Fibroblast of skin of scalp (primary cell): ENCODE measurements at regions not wholly inside any gene's neighbourhood (a gene's known extent, or its start where the extent isn't known, plus 50 kb on each side); places are given as distances from the start of the nearest gene placed in this dataset.
A peak's percentile ranks its signal among the peaks of the same experiment; 100 is the strongest.

Experiments
- DNase-seq: peaks from one replicate; pipeline ENCODE4 v3.0.0-alpha.2; 2013

DNA sequence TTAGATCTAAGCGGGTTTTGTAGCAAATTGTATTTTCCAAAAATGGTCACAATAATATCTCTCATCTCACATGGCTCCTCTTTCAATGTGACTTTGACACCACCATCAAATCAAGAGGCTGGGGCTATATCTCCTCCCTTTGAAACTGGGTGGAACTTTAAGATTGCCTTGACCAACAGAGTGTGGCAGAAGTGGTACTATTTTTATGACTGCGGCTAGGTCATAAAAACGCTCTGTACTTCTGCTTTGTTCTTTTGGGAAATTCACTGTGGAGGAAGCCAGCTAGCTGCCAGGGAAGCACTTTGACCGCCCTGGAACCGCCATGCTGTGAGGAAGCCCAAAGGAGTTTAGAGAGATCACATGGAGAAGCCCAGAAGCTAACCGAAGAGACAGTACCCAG lies 50.7 kb upstream of the ACOT11 start:
- no peak for DNase-seq

DNA sequence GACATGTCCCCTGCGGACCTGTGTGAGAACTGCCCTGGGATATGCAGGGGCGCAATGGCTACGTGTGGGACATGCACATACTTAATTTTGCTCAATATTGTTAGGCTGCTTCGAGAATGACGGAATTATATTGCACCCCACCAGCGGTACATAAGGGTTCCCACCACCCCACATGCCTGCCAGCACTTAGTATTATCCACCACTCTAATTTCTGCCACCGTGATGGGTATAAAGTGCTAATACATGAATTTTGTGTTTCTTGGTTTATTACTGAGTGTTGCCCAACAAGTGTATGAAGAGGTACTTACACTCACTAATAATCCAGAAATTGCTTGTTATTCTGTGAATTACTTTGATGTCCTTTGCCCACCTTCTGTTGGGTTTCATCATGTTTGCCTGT lies 52.1 kb upstream of the ACOT11 start:
- no peak for DNase-seq

DNA sequence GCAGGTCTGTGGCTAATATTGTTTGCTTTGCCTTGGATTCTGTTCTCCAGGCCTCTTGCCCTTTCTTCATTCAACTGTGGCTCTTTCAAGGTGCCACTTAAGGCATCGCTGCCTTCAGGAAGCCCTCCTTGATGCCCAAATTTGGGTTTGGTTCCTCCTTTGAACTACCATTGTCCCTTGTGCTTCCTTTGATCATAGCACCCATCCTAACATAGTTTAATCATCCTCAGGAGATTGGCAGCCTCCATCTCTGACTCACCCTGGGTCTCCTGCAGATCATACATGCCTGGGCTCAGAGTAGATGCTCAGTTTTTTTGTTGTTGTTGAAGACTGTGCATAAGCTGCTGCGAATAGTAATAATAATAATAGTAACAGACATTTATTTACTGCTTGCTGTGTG lies 54.4 kb upstream of the ACOT11 start:
- DNase-seq, result peak; percentile 21

DNA sequence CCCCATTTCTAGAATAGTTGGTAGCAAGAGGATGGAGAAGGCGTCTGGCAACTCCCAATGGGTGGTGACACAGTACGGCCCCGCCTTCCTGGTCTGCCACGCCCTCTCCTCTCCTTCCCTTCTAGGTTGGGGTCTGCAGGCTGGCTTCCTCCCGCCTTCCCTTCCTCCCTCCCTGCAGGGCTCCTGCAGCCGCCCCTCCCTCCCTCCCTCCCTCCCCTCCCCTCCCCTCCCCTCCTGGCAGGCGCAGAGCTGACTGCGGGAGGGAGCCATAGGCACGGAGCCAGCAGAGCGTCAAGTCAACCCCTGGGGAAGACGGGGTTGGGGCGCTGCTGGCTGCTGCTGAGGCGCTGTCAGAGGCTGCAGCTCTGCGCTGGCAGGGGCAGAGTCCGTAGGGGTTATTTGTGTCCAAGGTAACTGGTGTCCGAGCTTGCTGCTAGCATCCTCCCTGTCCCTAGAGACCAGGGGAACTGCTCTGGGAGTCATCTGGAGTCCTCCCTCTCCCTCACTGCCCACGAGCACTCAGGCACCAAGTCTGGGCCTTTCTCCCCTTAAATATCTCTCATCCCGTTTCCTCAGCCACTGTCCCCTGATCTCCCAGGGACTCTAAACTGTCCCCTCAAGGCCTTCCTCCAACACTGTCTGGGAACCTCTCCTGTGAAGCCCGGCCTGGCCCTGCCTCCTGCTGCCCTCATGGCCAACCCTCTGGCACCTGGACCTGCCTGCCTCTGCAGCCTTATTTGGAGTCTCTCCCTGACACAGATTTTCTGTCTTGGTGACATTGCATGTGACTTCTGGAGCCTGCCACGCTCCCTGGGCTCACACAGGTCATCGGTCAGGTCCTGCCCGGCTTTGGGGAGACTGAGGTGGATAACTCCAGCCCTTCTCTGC lies 57.4 kb upstream of the ACOT11 start:
- no peak for DNase-seq

DNA sequence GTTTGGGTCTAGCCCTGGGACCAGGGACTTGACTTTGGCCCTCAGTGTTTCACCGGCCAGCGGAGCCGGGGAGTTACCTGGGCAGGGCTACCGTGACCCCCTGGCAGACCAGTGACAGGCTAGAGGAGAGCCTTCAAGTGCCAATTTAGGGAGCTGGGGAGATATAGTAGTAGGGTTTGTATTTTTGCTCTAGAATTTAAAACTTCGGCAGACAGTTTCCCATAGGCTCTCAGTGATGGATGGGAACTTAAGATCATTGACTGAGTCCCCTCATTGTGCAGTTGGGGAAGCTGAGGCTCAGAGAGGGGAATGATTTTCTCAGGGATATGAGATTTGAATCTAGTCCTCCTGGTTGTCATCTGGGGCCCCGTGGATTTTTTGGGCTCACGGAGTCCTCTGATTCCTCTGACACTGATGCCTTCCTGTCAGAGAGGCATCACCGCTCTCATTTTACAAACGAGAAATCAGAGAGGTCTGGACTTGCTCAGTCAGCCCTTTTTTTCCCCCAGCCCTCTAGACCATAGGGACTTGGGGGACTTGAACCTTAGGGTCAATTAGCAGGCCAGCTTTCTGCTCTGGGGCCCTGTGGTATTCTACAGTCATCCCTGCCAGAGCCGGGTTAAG lies 58.3 kb upstream of the ACOT11 start:
- no peak for DNase-seq

DNA sequence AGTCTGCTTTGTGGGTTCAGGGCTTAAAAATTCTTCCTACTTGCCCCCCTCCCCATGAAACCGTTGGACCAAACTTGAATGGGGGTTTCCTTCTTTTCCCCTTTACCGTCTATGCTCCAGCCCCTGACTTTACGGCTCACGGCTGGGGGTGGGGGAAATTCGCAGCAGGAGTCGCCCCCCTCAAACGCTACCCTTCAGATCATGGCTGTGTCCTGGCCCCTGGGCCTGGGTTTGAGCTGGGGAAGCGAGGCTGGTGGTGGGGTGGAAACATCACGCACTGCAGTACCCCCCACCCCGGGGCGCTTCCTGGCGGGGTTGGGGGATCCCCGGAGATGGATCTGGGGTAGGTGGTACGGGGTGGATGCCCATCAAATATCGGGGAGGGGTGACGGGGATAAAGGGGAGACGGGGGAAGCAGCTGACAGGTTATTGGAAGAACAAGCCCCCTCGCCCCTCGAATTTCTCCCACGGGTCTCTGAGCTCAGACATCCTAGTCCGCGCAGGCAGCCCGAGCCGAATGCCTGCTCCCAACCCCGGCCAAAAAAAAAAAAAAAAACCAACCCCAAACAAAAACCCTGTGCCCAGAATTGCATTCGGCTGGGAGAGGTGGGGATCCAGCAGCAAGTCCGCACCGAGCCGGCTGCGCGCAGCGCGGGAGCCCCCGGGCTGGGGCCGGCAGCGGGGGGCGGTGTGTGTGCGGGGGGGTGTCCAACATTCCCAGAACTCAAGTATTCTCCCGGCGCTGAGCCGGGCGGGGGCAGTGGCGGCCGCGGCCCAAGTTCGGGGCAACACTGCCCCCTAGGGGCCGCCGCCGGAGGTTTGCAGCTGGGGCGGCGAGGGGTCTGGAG lies 59.0 kb upstream of the ACOT11 start:
- DNase-seq, result peak; percentile 85

DNA sequence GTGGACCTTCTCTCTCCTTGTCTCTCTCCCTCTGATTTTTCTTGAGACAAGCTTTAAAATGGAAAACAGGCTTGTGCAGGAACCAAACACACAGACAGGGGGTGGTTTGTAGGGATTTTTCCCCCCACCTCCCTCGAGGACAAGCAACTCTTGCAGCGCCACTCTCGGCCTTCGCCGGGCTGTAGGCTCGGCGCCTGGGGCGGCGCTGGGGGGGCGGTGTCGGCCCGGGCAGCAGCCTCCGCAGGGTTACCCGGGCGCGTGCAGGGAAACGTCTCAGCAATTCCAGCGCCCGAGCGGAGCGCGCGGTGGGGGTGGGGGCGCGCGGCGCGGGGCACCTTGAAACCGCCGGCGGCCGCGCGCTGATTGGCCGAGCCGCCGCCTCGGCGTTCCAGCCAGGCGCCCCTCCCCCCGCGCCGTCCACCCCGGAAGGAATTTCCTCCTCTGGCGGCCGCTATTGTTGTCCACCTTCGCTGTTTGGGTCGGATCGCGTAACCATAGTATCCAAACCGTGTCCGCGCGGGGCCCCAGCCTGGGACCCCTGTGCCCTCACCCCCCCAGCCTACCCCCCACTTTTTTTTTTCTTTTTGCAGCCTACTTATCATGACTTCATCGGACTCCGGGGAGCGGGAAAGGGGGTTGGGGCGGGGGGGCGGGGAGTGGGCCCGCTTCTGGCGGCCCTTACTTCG lies 59.8 kb upstream of the ACOT11 start:
- DNase-seq, result peak; percentile 94

DNA sequence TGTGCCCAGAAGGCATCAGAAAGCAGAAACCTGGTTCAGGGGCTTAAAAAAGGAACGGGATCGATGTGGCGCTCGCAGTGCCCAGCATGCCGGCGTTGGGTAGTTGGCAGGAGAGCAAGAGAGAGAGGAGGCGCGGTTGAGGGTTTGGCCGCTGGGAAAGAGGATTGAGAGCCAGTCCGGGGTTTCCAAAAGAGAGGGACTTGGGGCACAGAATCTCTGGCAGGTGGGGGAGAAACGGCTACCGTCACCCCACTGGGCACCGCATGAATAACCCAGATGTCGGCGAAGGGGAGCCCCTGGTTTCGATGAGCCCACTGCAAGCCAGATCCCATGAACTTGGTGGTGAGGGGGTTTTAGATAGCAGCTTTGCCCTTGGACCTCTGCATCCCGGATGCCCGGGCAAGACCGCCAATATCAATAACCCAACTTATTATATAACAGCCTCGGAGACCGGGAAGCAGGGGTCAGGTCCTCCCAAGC lies 60.4 kb upstream of the ACOT11 start:
- no peak for DNase-seq

DNA sequence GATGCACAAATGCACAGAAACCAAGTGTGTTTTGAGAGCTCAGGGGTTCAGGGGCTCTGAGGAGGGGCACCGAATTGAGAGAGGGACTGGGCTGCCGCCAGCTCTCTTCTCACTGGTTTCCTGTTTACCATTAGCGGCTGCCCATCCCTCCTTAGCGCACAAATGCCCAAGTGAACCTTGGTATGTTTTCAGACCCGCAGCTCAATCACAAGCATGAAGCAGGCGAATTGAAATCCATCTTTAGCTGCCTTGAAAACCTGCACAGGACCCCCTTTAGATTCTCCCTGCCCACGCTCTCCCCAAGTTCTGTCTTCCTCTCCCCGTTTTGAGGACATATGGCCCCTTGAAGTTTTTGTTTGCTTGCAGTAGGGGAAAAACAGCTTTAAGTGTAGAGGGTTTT lies 61.1 kb upstream of the ACOT11 start:
- no peak for DNase-seq

DNA sequence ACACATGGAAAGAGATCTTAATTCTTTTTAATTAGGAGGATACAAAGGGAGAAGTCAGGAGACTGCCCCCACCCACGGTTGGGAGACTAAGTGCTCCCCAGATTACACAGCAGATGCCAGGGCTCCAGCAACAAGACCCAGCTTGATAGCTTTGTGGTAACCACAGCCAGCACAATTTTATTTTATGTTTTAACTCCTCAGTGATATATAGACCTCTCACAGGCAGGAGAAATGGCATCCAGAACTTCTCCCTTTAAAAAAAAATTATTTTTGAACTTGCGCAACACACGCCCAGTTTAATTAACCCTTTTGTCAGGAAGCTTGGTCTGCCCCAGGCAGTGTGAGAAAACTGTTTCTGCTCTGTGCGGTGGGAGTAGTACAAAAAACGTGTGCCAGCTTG lies 62.6 kb upstream of the ACOT11 start:
- no peak for DNase-seq

DNA sequence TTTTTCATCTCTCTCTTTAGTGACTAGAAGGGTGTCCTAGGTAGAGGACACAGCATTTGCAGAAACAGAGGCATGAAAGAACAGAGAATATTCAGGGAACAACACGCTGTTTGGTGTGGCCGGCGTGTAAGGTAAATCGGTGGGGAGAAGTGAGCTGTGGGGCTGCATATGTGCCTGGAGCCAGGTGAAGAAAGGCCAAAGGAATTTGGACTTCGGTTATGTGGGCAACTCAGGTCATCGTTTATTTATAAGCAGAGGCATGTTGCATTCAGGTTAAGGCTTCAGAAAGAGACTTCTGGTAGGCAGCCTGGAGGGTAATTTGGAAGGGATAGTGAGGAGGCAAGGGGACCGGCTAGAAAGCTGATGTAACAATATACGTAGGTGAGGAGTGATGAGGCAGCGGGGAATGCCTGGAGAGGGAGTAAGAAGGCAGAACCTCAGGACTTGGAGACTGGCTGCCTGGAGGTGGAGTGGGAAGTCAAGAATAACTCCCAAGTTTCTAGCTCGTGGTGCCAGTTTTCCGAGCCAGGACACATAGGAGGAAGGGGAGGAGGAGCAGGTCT lies 64.1 kb upstream of the ACOT11 start:
- no peak for DNase-seq

DNA sequence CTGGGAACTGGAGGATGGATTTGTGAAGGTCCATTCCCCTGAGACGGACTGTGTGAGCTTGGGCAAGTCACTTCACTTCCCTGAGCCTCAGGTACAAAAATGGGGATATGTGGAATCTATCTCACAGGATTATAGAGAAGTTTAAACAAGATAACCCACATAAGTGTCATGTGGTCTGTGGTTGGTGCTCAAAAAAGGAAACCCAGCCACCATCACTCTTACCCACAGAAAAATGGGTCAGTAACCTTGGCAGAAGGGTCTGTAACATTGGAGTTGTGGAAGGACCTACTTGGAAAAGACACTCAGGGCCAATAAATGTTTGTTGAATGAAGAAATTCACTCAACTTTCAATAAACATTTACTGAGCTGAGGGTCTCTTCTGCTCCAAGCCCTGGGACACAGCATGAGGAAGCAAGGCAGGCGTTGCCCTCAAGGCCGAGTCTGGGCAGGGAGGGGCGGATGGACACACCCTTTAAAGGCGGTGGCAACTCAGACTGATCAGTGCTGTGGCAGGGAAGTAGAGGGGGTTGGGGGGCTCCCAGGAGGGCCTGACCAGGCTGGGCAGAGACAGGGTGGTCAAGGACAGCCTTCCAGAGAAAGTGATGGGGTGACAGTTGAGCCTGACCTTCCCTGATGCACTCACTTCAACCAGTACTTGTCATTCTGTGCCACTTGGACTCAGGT lies 66.7 kb upstream of the ACOT11 start:
- no peak for DNase-seq

DNA sequence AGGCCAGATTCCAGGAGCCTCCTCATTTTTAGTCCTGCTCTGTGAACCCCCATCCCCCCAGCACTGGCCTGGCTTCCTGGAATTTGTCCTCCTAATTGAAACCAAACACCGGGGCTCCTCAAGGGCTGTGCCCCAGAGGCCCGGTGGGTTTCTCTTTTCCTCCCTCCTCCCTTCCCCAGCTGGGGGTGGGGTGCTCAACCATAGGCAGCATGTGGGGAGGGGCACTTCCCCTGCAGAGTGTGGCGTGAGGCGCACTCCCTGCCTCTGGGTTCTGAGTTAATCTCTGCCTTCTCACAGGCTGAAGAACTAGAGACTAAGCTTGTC lies 67.5 kb upstream of the ACOT11 start:
- DNase-seq, result peak; percentile 86

DNA sequence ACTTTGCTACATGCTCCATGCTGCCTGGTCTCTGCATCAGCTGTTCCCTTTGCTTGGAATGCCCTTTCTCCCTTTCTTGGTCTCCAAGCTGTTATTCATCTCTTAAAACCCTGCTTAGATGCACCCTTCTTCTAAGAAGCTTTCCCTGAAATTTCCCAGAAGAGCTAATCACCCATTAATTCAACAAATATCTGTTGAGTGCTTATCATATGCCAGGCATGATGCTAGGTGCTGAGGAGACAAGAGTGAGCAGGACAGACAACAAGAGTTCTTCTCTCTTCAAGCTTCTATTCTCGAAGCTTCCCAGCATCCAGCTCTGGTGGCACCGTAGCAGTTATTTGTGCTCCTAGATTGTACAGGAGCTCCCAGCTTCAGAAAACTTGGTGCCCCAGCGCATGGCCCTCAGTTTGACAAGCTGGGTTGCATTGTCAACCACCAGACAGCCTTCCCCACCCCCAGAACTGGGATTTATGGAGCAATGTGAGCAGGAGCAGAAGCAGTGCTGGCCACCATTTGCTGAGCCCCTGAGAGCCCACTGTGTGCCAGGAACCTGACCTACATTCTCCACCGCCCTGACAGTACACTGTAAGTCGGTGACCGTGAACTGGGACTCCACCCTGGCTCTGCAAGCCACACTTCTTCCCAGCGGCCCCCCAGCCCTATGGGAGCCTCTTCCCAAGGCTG lies 68.0 kb upstream of the ACOT11 start:
- no peak for DNase-seq

DNA sequence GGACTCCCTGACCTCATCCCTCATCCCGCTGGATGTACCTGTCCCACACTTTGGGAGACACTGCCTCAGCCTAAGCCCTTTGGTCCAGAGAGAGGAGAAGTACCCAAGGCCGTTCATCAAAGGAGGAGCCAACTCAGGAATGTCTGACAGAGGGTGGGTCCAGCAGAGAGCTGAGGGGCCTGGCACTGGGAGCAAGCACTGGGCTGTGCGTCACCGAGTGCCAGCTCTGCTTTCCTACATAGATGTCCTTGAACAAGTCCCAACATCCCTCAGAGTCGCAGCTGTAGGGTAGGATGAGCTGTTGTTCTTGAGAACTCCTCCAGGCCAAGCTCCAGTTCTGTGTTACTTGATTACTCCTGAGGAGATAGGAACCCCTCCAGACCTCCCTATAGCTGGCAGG lies 68.8 kb upstream of the ACOT11 start:
- DNase-seq, result no peak

DNA sequence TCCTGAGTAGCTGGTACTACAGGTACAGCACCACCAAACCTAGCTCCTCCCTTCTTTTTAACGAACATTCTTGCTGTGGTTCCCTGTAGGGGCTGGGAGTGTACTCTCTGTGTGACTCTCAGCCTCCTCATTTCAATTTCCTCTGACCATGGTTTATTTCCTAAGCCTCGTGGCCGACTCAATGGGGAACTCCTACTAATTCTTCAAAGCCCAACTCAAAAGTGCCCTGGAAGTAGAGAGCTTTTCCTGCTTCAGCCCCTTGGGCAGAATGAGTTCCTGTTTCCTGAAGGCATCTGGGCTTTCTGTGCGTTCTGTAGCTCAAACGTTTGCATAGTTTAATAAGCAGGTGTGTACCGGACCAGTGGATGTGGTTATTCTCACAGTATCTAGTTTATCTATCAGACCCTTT lies 70.9 kb upstream of the ACOT11 start:
- DNase-seq, result no peak

DNA sequence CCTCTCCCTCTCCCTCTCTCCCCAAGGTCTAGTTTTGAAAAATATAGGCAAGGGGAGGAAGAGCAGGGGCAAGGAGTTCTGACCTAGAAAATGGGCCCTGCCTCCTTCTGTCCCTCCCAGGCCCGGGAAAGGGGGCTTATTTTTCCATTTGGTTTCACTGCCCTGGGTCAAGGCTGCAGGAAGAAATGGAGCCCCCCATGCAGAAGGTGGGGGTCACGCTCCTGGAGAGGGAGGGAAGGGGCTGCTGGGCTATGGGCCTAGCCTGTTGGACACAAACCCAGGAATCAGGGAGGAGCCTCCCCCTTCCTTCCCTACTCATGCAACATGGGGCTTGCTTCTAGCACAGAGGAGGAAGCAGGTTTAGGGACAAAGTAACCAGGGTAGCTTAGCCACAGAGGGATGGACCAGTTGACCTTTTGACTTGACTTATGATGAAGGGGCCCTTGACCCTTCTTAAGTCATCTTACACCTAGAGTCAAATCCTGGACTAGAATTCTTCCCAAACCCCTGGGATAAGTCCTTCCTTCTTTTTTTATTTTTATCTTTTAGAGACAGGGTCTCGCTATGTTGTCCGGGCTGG lies 70.4 kb upstream of the SSBP3 start:
- DNase-seq, result no peak

DNA sequence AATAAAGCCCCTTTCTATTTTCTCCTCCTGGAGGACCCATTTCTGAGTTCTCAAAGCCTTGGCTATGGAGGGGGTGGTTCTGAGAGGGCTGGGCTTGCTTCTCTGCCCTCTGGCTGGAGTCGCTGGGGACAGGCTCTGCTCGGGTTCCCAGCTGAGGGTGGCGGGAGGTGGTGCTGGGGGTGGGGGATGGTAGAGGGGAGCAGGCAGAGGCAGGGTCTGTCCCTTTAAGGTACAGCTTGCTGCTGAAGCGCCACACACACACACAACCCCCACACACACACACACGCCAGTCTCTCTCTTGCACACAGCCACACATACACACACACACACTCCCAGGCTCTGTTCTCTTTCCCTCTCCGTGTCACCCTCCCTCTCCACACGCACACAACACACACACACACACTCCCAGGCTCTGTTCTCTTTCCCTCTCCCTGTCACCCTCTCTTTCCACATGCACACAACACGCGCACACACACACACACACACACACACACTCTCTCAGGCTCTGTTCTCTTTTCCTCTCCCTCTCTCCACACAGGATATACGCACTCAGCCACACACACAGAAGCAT lies 69.8 kb upstream of the SSBP3 start:
- DNase-seq, result peak; percentile 48

DNA sequence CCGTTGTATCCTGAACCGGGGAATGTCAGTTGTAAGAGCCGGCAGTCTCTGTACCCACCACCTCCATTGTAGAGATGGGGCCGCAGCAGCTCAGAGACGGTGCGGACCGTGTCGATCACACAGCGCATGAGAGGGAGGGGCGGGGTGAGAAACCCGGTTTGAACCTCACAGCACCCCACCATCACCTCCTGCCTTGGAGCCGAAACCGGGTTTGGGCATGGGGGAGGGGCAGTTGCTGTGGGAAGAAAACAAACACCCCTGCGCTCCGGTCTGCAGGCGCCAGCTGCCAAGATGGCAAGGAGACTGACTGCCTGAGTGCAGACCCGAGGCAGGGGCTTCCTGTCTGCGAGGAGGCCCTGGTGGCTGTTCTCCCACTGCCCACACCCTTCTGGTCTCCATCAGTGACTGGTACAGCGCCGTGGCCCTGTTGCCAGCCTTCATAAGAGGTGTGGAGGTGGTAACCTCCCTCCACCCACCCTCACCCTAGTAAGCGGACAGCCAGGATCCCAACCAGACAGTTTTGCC lies 69.2 kb upstream of the SSBP3 start:
- DNase-seq, result no peak
